Keratinocyte (primary cell): ENCODE measurements at regions not wholly inside any gene's neighbourhood (a gene's known extent, or its start where the extent isn't known, plus 50 kb on each side); places are given as distances from the start of the nearest gene placed in this dataset.

Experiments
- DNase-seq: peaks from one replicate; pipeline ENCODE4 v3.0.0-alpha.2; 2011; ENCODE audit warnings: low read depth, missing footprints, low spot score
- FAIRE-seq: peaks from 2 replicates; lab custom pipeline; 2011; peaks lifted over from hg19 to GRCh38; lab: Jason Lieb, UNC
- H2AFZ ChIP-seq: 2 replicates; pipeline ENCODE4 v1.6.0; 2012; ENCODE audit warnings: low read length, control low read depth, inconsistent platforms; ENCODE audit not compliant: control insufficient read depth
- H3K27ac ChIP-seq: 2 replicates; pipeline ENCODE4 v1.5.1; 2011; ENCODE audit warnings: low read length; ENCODE audit not compliant: control insufficient read depth, insufficient read depth
- H3K27me3 ChIP-seq: 3 replicates; pipeline ENCODE4 v1.6.0; 2011; ENCODE audit warnings: low read length; ENCODE audit not compliant: control insufficient read depth, insufficient read depth; ENCODE audit errors: extremely low read depth
- H3K36me3 ChIP-seq, 2 experiments: 2 replicates in 1 of 2; 3 replicates in 1 of 2; pipeline ENCODE4 v1.5.1; 2011; ENCODE audit warnings: low read length in 2 of 2, mild to moderate bottlenecking in 1 of 2; ENCODE audit not compliant: control insufficient read depth in 2 of 2, insufficient read depth in 2 of 2; ENCODE audit errors: extremely low read depth in 1 of 2
- H3K4me1 ChIP-seq: 3 replicates; pipeline ENCODE4 v1.5.1; 2011; ENCODE audit warnings: low read length; ENCODE audit not compliant: control insufficient read depth, insufficient read depth; ENCODE audit errors: extremely low read depth
- H3K4me2 ChIP-seq: 3 replicates; pipeline ENCODE4 v1.6.0; 2011; ENCODE audit warnings: low read depth, low read length; ENCODE audit not compliant: control insufficient read depth, insufficient read depth; ENCODE audit errors: extremely low read depth
- H3K4me3 ChIP-seq, 3 experiments: fragments of 200-600 bp in 1 of 3; sonication (generic) in 1 of 3; 2 replicates in 2 of 3; 3 replicates in 1 of 3; pipeline ENCODE4 v1.5.1; 2011 to 2016; ENCODE audit warnings: low read length in 3 of 3, mild to moderate bottlenecking in 3 of 3, control low read depth in 2 of 3, inconsistent platforms in 1 of 3, low read depth in 1 of 3, mixed read lengths in 1 of 3, mixed run types in 1 of 3, moderate library complexity in 1 of 3; ENCODE audit not compliant: control insufficient read depth in 2 of 3, insufficient read depth in 2 of 3; ENCODE audit errors: extremely low read depth in 1 of 3
- H3K79me2 ChIP-seq: 2 replicates; pipeline ENCODE4 v1.6.0; 2012; ENCODE audit warnings: low read length; ENCODE audit not compliant: control insufficient read depth, insufficient read depth
- H3K9ac ChIP-seq: 3 replicates; pipeline ENCODE4 v1.6.0; 2011; ENCODE audit warnings: low read length; ENCODE audit not compliant: control insufficient read depth, insufficient read depth; ENCODE audit errors: extremely low read depth
- H3K9me1 ChIP-seq: 3 replicates; pipeline ENCODE4 v1.6.0; 2011; ENCODE audit warnings: low read length; ENCODE audit not compliant: control insufficient read depth, insufficient read depth; ENCODE audit errors: extremely low read depth
- H3K9me3 ChIP-seq: 2 replicates; pipeline ENCODE4 v1.5.1; 2012; ENCODE audit warnings: low read depth, low read length; ENCODE audit not compliant: control insufficient read depth
- H4K20me1 ChIP-seq: 3 replicates; pipeline ENCODE4 v1.6.0; 2011; ENCODE audit warnings: low read length; ENCODE audit not compliant: control insufficient read depth, insufficient read depth; ENCODE audit errors: extremely low read depth
- EZH2 ChIP-seq: IDR thresholded peaks from one replicate; pipeline ENCODE4 v1.6.1; 2012; ENCODE audit warnings: inconsistent platforms, mild to moderate bottlenecking, low read length, moderate library complexity
- dilution Hi-C: fragments of 300-500 bp; cut with MboI; formaldehyde crosslinking; loops from one replicate; pipeline ENCODE4 v1.7.0; 2020; ENCODE audit warnings: low sequenced_read_pairs; ENCODE audit not compliant: extremely low pct_ligation_motif_present
- TF ChIP-seq, protein P1 (sequence below), 3 experiments: IDR thresholded peaks in 1 of 3; conservative IDR thresholded peaks in 1 of 3; optimal IDR thresholded peaks in 1 of 3; 2 replicates in 2 of 3; 3 replicates in 1 of 3; pipeline versions ENCODE3 to v1.5.1; 2011; ENCODE audit warnings: low read length in 3 of 3, mild to moderate bottlenecking in 3 of 3, moderate library complexity in 2 of 3, control low read depth in 1 of 3, inconsistent platforms in 1 of 3; ENCODE audit not compliant: insufficient read depth in 2 of 3; ENCODE audit errors: extremely low read depth in 1 of 3

GRCh38 chr2:111679202-111679601 is 204.8 kb downstream of the ANAPC1 start:
- no peaks in the 10 kb centered on the region for H3K4me1 ChIP-seq
- H3K4me3 ChIP-seq, result no peak overlapping the region
- dilution Hi-C loops, result no loop called here
- no peaks in the 10 kb centered on the region for H3K9me3 ChIP-seq
- H3K9me1 ChIP-seq, result no peaks in the 10 kb centered on the region
- no peaks in the 10 kb centered on the region for H3K79me2 ChIP-seq
- DNase-seq, result no peak
- H3K27ac ChIP-seq, result no peak overlapping the region
- no peak for FAIRE-seq
- no peak for TF ChIP-seq EZH2
- TF ChIP-seq, protein P1, sequence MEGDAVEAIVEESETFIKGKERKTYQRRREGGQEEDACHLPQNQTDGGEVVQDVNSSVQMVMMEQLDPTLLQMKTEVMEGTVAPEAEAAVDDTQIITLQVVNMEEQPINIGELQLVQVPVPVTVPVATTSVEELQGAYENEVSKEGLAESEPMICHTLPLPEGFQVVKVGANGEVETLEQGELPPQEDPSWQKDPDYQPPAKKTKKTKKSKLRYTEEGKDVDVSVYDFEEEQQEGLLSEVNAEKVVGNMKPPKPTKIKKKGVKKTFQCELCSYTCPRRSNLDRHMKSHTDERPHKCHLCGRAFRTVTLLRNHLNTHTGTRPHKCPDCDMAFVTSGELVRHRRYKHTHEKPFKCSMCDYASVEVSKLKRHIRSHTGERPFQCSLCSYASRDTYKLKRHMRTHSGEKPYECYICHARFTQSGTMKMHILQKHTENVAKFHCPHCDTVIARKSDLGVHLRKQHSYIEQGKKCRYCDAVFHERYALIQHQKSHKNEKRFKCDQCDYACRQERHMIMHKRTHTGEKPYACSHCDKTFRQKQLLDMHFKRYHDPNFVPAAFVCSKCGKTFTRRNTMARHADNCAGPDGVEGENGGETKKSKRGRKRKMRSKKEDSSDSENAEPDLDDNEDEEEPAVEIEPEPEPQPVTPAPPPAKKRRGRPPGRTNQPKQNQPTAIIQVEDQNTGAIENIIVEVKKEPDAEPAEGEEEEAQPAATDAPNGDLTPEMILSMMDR (optimal IDR thresholded peaks at IDR 0.05 in 1 of 3, IDR thresholded peaks at IDR 0.05 in 1 of 3, conservative IDR thresholded peaks at IDR 0.05 in 1 of 3; ENCODE audit: extremely low read depth in 1 of 3, insufficient read depth in 2 of 3, low read length in 3 of 3), result no peak
- no peak overlapping the region for H3K4me2 ChIP-seq
- no peak overlapping the region for H2AFZ ChIP-seq
- no peak overlapping the region for H3K9ac ChIP-seq
- no peaks in the 10 kb centered on the region for H4K20me1 ChIP-seq
- H3K27me3 ChIP-seq, result no peaks in the 10 kb centered on the region
- H3K36me3 ChIP-seq, result no peaks in the 10 kb centered on the region

DNA sequence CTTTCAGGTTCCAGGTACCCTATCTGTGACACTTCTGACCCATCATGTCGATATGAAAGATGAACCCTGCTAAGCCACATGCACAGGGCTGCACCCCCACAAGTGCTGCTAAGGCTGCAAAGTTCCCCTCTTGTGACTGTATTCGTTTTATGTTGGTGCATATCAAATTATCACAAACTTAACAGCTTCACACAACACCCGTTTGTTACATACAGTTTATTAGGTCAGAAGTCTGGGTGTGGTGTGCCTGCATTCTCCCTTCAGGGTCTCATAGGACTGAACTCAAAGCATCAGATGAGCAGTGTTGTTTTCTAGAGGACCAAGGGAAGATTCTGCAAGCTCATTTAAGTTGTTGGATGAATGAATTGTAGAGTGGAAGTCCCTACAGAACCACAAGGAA is 199.4 kb downstream of the ANAPC1 start:
- Histone ChIP-seq H3K9ac (no peak overlapping the region), H3K36me3 (no peaks in the 10 kb centered on the region), H3K27me3 (no peaks in the 10 kb centered on the region), H3K79me2 (no peaks in the 10 kb centered on the region), H3K9me1 (no peaks in the 10 kb centered on the region), H2AFZ (no peak overlapping the region), H3K9me3 (no peaks in the 10 kb centered on the region), H3K27ac (no peak overlapping the region), H3K4me2 (no peak overlapping the region), H4K20me1 (no peaks in the 10 kb centered on the region), H3K4me3 (no peak overlapping the region), H3K4me1 (no peaks in the 10 kb centered on the region)
- no peak for TF ChIP-seq EZH2
- TF ChIP-seq, protein P1 (optimal IDR thresholded peaks at IDR 0.05 in 1 of 3, IDR thresholded peaks at IDR 0.05 in 1 of 3, conservative IDR thresholded peaks at IDR 0.05 in 1 of 3; ENCODE audit: extremely low read depth in 1 of 3, insufficient read depth in 2 of 3, low read length in 3 of 3), result no peak
- DNase-seq, result no peak
- no peak for FAIRE-seq
- dilution Hi-C loops, result no loop called here
